ENCODE measurements at regions not wholly inside any gene's neighbourhood (a gene's known extent, or its start where the extent isn't known, plus 50 kb on each side); places are given as distances from the start of the nearest gene placed in this dataset.

GRCh38 chr13:104085611-104086010 is 1019.4 kb upstream of the SLC10A2 start:
- no peak for TF ChIP-seq POLR2A (IDR thresholded peaks at IDR 0.05)
- TF ChIP-seq, protein P1, sequence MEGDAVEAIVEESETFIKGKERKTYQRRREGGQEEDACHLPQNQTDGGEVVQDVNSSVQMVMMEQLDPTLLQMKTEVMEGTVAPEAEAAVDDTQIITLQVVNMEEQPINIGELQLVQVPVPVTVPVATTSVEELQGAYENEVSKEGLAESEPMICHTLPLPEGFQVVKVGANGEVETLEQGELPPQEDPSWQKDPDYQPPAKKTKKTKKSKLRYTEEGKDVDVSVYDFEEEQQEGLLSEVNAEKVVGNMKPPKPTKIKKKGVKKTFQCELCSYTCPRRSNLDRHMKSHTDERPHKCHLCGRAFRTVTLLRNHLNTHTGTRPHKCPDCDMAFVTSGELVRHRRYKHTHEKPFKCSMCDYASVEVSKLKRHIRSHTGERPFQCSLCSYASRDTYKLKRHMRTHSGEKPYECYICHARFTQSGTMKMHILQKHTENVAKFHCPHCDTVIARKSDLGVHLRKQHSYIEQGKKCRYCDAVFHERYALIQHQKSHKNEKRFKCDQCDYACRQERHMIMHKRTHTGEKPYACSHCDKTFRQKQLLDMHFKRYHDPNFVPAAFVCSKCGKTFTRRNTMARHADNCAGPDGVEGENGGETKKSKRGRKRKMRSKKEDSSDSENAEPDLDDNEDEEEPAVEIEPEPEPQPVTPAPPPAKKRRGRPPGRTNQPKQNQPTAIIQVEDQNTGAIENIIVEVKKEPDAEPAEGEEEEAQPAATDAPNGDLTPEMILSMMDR (IDR thresholded peaks at IDR 0.05) = no peak
